NCI-H2171 (cell line): ENCODE measurements at regions not wholly inside any gene's neighbourhood (a gene's known extent, or its start where the extent isn't known, plus 50 kb on each side); places are given as distances from the start of the nearest gene placed in this dataset.

Experiments used
- DNase-seq: peaks from one replicate; lab custom pipeline; 2025; lab: John Stamatoyannopoulos, UW

DNA sequence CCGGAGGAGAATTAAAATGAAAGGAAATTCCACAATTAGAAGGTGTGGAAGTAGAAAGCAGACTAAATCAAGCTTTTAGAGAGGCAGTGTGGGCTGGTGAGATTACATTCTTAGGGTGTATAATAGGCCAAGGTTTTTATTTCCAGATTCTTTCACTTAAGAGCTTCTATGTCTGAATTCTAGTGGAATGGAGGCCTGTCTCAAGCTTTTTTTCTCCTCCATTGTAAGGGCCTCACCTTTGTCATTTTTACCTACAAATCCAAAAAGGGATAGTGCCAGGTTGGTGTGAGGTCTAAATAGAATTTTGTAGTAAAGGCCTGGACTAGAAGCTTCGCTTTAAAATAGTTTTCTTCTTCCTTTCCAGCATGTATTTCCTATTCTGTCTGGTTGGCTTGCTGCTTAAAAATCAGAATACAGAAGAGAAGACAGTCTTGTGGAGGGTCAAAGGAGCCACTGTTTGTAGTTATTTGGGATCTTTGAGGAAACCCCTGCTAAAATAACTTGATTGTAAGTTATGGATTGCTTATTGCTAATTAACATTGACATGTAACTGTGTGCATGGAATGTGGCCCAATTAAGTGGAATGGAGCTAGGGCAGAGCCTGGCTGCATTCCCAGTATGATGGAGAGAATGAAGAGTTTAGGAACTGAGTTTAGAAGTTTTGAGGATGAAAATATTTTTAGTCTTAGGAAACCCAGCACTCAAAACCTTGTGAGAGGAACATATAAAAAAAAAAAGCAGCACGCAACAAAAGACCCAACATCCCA, 162.5 kb upstream of the B3GALT2 start:
- no peak for DNase-seq

GRCh38 chr1:193348091-193348768, 161.8 kb upstream of the B3GALT2 start:
- no peak for DNase-seq

GRCh38 chr1:193346085-193346484, 159.7 kb upstream of the B3GALT2 start:
- DNase-seq = no peak

GRCh38 chr1:193342811-193343210, 156.4 kb upstream of the B3GALT2 start:
- no peak for DNase-seq

GRCh38 chr1:193340331-193340730, 153.9 kb upstream of the B3GALT2 start:
- DNase-seq = no peak

DNA sequence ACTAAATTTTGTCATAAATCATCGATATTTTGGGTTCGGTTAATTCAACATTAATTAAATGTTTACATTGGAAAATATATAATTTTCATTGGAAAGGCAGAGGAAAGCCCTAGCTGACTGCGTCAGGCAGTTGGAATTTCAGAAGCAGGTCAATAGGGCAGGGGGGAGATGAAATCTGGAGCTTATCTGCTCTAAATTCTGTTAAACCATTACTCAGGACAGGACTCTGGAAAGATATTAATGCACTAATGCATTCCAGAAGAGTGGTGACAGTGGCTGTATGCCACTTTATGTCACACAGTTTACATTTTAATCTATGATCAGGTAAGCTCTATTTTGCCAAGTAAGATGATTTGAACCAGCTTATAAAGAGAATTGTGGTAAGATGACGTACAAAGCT, 153.0 kb upstream of the B3GALT2 start:
- DNase-seq = no peak

DNA sequence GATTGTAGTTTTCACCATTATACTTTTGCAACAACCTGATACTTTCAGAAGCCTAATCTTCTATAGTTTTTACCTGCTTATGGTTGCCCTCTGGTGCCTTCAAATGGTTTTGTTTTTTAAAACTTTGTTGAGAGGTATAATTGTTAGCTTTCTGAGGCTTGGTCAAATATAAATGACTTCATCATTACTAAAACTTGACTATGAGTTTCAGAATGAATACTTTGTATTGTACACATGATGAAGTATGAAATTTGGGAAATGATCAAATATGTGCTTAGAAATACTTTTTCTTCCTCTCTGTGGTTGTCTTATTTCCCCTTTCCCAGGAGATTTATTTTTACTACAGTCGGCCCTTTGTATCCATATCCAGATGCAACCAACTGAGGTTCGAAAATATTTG, 151.8 kb upstream of the B3GALT2 start:
- no peak for DNase-seq

DNA sequence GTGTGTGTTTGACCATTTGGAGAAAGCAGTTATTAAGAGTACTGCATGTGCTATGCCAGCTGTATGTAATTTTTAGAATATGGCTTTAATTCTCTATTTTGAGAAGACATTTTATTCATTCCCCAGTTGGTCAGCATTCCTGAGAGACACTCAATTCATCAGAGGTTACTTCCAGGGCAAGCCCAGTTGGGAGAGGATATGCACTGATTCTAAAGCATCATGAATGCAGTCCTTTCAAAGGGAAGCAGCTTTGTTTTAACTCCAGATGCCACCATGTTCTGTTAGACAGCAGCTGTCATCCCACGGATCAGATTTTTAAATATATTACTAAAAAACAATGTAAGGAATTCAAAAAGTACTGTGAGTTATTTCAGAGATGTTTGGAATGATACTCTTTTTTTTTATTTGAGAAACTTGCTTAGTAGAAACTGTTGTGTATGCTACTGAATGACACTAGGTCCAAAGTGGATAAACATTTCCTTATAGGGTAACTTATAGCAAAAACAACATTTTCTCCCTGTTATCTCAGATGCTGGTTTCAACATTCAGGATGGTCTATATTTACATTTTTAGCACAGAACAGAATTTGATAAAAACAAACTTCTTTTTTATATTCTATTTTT, 149.5 kb upstream of the B3GALT2 start:
- no peak for DNase-seq

DNA sequence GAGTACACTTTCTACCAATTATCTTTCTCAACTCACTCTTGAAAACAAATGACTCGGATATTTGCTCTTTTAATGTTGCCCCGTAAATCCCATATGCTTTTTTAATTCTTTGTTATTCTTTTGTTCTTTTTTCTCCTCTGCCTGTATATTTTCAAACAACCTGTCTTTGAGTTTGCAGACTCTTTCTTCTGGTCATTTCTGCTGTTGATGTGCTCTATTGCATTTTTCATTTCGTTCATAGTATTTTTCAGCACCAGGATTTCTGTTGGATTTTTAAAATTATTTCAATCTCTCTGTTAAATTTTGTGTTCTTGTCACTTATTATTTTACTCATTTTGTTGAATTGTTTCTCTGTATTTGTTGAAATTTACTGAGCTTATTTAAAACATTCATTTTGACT, 146.8 kb upstream of the B3GALT2 start:
- DNase-seq = no peak

- DNase-seq = no peak
These were observed 139.9 kb upstream of the B3GALT2 start for GRCh38 chr1:193326296-193326695.

- DNase-seq = no peak
These were observed 139.4 kb upstream of the B3GALT2 start for GRCh38 chr1:193325771-193326170.

DNA sequence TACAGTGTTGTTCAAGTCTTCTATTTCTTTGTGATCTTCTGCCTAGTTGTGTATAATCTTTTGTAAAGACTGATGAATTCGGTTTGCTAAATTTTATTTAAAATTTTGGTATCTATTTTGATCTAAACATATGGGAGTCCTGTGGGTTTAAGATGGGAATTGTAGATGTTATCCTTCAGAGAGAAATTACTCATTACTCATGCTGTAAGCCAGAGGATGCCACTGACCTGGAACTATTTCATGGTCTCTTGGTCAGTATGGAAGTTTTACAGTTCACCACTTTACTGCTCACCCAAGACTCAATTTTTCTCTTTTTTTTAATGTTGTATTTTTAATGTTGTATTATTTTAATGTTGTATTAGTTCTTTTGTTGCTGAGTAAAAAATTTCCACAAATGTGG, 138.6 kb upstream of the B3GALT2 start:
- no peak for DNase-seq

- no peak for DNase-seq
These were observed 135.8 kb upstream of the B3GALT2 start for GRCh38 chr1:193322211-193322610.

GRCh38 chr1:193321242-193321840, 134.9 kb upstream of the B3GALT2 start:
- no peak for DNase-seq

- no peak for DNase-seq
These were observed 133.9 kb upstream of the B3GALT2 start for GRCh38 chr1:193320270-193320669.

GRCh38 chr1:193318347-193318746, 131.9 kb upstream of the B3GALT2 start:
- no peak for DNase-seq

GRCh38 chr1:193313354-193314140, 127.1 kb upstream of the B3GALT2 start:
- DNase-seq = no peak

DNA sequence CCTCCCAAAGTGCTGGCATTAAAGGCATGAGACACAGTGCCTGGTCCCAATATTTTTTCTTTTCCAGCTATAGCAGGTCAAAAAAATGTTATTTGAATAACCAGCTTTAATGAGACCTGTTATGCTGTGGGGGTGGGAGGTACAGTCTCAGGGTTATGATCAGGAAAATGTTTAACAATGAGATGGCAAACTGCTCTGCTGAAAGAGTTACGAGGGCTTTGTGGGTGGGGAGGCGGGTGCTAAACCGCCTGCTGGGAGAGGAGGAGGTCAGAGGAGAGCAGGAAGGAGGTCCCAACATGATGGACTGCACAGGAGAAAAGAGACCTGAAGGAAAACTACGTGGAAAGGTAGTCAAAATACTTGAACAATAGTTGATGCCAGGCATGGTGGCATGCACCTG, 126.0 kb upstream of the B3GALT2 start:
- DNase-seq = no peak

- DNase-seq = peak; percentile 28
These were observed 125.0 kb upstream of the B3GALT2 start for GRCh38 chr1:193311226-193311948.

GRCh38 chr1:193310564-193310963, 124.2 kb upstream of the B3GALT2 start:
- DNase-seq = no peak

DNA sequence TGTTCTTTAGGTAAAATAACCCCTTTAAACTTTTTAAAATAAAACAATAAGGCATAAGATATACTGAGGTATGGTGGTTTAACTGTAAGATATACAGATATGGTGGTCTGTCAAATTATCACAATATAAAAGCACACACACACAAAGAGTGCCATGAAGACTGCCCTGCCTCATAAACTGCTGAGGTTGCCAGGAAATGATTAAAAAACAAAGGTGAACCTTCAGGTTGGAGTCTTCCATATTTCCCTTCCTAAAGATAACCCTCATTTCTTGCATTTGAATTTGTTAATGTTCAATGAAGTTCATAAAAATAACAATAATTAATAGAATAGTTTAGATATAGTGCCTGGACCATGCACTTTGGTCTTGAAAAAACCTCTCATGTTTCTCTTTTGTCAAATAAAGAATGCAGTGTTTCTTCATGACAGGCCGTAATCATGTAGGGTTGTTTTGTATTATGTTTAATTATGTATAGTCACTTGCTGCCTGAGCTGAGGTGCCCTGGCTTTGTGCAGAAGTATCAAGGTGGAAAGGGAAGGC, 123.6 kb upstream of the B3GALT2 start:
- DNase-seq = no peak
